OCI-LY1 (cell line): ENCODE measurements at regions not wholly inside any gene's neighbourhood (a gene's known extent, or its start where the extent isn't known, plus 50 kb on each side); places are given as distances from the start of the nearest gene placed in this dataset.

Experiments used
- H2AFZ ChIP-seq: fragments of 200-600 bp; sonication (generic), shearing (Covaris generic); 2 replicates; pipeline ENCODE4 v1.6.0; 2014; ENCODE audit warnings: antibody characterized with exemption, mild to moderate bottlenecking, low read length
- H3F3A ChIP-seq: fragments of 200-600 bp; sonication (generic), shearing (Covaris generic); 2 replicates; pipeline ENCODE4 v1.6.0; 2014; ENCODE audit warnings: mild to moderate bottlenecking, antibody characterized with exemption, low read length, moderate library complexity; ENCODE audit not compliant: insufficient read depth
- H3K27ac ChIP-seq: fragments of 200-600 bp; sonication (generic); 2 replicates; pipeline ENCODE4 v1.5.1; 2014; ENCODE audit warnings: low read length, mixed run types, mild to moderate bottlenecking, low read depth; ENCODE audit not compliant: poor library complexity, severe bottlenecking
- H3K27me3 ChIP-seq: fragments of 200-600 bp; sonication (generic); 2 replicates; pipeline ENCODE4 v1.6.0; 2014; ENCODE audit warnings: antibody characterized with exemption, mild to moderate bottlenecking, low read length, moderate library complexity; ENCODE audit not compliant: insufficient read depth
- H3K36me3 ChIP-seq: fragments of 200-600 bp; sonication (generic); 2 replicates; pipeline ENCODE4 v1.6.1; 2014; ENCODE audit warnings: mild to moderate bottlenecking, antibody characterized with exemption, low read length, moderate library complexity, mixed read lengths; ENCODE audit not compliant: insufficient read depth
- H3K4me1 ChIP-seq: fragments of 200-600 bp; sonication (generic); 2 replicates; pipeline ENCODE4 v1.5.1; 2014; ENCODE audit warnings: mild to moderate bottlenecking, low read length, moderate library complexity; ENCODE audit not compliant: insufficient read depth, severe bottlenecking
- H3K4me2 ChIP-seq: fragments of 200-600 bp; sonication (generic), shearing (Covaris generic); 2 replicates; pipeline ENCODE4 v1.6.1; 2014; ENCODE audit warnings: low read length
- H3K4me3 ChIP-seq: fragments of 200-600 bp; sonication (generic); 2 replicates; pipeline ENCODE4 v1.5.1; 2014; ENCODE audit warnings: low read length, low read depth, mild to moderate bottlenecking, mixed read lengths; ENCODE audit not compliant: poor library complexity, severe bottlenecking
- H3K79me2 ChIP-seq: fragments of 200-600 bp; shearing (Covaris generic); 2 replicates; pipeline ENCODE4 v1.6.1; 2016; ENCODE audit warnings: mixed run types, low read length, mixed read lengths; ENCODE audit not compliant: insufficient read depth
- H3K9ac ChIP-seq: fragments of 200-600 bp; sonication (generic), shearing (Covaris generic); 2 replicates; pipeline ENCODE4 v1.6.1; 2014; ENCODE audit warnings: mild to moderate bottlenecking, low read length, mixed read lengths
- H3K9me2 ChIP-seq: fragments of 200-600 bp; sonication (generic), shearing (Covaris generic); 2 replicates; pipeline ENCODE4 v1.6.1; 2014; ENCODE audit warnings: low read depth, mild to moderate bottlenecking, low read length, mixed read lengths
- H3K9me3 ChIP-seq: fragments of 200-600 bp; shearing (Covaris generic); 2 replicates; pipeline ENCODE4 v1.6.1; 2014; ENCODE audit warnings: low read length, mixed read lengths
- H4K20me1 ChIP-seq: fragments of 200-600 bp; sonication (generic), shearing (Covaris generic); 2 replicates; pipeline ENCODE4 v1.6.0; 2016; ENCODE audit warnings: mild to moderate bottlenecking, low read length; ENCODE audit not compliant: insufficient read depth
- EZH2 ChIP-seq: fragments of 200-600 bp; sonication (generic), shearing (Covaris generic); IDR thresholded peaks from 2 replicates; pipeline ENCODE4 v1.8.0; 2017; ENCODE audit warnings: borderline replicate concordance, mixed run types, mild to moderate bottlenecking, antibody characterized with exemption, low read length, moderate library complexity, mixed read lengths
- TF ChIP-seq, protein P1 (sequence below): fragments of 200-600 bp; sonication (generic), shearing (Covaris generic); IDR thresholded peaks from 2 replicates; pipeline ENCODE4 v1.5.1; 2017; ENCODE audit warnings: mild to moderate bottlenecking, antibody characterized with exemption, low read length, moderate library complexity, mixed read lengths

DNA sequence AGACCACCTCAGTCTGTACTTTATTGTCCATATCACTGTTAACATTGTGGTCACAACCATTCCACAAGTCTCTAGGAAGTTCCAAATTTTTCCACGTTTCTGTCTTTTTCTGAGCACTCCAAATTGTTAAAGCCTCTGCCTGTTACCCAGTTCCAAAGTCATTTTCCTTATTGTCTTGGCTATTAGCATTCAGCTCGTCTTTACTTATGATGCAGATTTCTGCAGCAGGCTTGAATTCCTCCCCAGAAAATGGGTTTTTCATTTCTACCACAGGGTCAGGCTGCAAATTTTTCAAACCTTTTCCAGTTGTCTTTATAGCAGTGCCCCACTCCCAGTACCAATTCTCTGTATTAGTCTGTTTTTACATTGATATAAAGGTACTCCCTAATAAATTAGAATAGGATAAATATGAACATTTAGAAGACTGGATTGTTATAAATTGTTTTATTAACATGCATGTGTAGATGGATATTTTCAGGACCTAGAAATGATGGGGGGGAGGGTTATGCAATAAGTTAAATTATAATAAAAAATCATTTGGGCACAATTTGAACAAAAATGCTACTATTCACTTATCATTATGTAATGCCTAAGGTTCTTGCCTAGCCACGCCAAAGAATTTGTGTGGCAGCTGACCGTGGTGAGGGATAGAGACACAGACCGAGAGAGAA is 595.3 kb upstream of the ADGRB3 start:
- Histone ChIP-seq H4K20me1 (no peaks in the 10 kb centered on the region), H3K36me3 (no peaks in the 10 kb centered on the region), H3F3A (no peaks in the 10 kb centered on the region), H3K4me3 (peak overlapping the region; percentile 47), H3K4me2 (peak overlapping the region; percentile 73), H2AFZ (peak overlapping the region; percentile 77), H3K79me2 (no peaks in the 10 kb centered on the region), H3K4me1 (peaks cover 27% of the 10 kb centered on the region), H3K9me3 (no peaks in the 10 kb centered on the region), H3K9me2 (no peaks in the 10 kb centered on the region), H3K9ac (peak overlapping the region; percentile 50), H3K27me3 (no peaks in the 10 kb centered on the region), H3K27ac (peak overlapping the region; percentile 66)
- TF ChIP-seq, protein P1, sequence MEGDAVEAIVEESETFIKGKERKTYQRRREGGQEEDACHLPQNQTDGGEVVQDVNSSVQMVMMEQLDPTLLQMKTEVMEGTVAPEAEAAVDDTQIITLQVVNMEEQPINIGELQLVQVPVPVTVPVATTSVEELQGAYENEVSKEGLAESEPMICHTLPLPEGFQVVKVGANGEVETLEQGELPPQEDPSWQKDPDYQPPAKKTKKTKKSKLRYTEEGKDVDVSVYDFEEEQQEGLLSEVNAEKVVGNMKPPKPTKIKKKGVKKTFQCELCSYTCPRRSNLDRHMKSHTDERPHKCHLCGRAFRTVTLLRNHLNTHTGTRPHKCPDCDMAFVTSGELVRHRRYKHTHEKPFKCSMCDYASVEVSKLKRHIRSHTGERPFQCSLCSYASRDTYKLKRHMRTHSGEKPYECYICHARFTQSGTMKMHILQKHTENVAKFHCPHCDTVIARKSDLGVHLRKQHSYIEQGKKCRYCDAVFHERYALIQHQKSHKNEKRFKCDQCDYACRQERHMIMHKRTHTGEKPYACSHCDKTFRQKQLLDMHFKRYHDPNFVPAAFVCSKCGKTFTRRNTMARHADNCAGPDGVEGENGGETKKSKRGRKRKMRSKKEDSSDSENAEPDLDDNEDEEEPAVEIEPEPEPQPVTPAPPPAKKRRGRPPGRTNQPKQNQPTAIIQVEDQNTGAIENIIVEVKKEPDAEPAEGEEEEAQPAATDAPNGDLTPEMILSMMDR = no peak
- TF ChIP-seq EZH2 = no peak

DNA sequence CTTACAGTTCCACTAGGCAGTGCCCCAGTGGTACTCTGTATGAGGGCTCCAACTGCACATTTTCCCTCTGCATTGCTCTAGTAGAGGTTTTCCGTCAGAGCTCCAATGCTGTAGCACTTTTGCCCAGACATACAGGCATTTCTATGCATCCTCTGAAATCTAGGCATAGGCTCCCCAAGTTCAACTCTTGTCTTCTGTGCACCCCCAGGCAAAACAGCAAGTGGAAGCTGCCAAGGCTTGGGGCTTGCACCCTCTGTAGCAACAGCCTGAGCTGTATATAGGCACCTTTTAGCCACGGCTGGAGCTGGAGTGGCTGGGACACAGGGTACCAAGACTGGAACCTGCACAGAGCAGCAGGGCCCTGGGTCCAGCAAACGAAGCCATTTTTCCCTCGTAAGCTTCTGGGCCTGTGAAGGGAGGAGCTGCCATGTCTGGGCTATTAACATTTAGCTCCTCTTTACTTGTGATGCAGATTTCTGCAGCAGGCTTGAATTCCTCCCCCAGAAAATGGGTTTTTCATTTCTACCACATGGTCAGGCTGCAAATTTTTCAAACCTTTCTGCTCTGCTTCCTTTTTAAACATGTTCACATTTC is 596.2 kb upstream of the ADGRB3 start:
- Histone ChIP-seq H3K27ac (no peak overlapping the region), H3K36me3 (no peaks in the 10 kb centered on the region), H3K9me3 (no peaks in the 10 kb centered on the region), H3K9ac (no peak overlapping the region), H3K27me3 (no peaks in the 10 kb centered on the region), H2AFZ (peak overlapping the region; percentile 77; the same call in 1 of the 2 replicates), H4K20me1 (no peaks in the 10 kb centered on the region), H3K4me2 (no peak overlapping the region), H3K4me1 (peaks cover 27% of the 10 kb centered on the region), H3K9me2 (no peaks in the 10 kb centered on the region), H3F3A (no peaks in the 10 kb centered on the region), H3K4me3 (no peak overlapping the region), H3K79me2 (no peaks in the 10 kb centered on the region)
- TF ChIP-seq, protein P1 = no peak
- no peak for TF ChIP-seq EZH2

DNA sequence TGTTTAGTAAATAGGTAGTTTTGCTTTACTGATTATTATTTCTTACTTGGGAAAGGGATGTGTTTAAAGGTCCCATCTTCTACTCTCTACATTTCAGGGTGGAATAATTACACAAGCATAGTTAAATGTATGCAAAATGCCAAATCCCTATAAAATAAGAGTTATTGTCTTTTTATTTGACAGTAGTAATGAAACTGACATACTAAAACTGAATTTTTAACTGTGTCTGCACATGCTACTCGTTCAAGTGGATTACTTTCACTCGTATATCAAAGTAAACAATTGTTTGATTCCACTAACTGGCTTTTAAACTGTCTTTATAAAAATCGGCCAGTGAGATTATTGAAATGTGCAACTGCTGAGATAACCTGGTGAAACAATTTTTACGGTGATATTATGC is 602.9 kb upstream of the ADGRB3 start:
- no peaks in the 10 kb centered on the region for H3K79me2 ChIP-seq
- H3F3A ChIP-seq = no peaks in the 10 kb centered on the region
- no peaks in the 10 kb centered on the region for H3K36me3 ChIP-seq
- TF ChIP-seq, protein P1 = no peak
- no peak for TF ChIP-seq EZH2
- no peaks in the 10 kb centered on the region for H3K27me3 ChIP-seq
- no peaks in the 10 kb centered on the region for H3K9me3 ChIP-seq
- H3K9ac ChIP-seq = no peak overlapping the region
- no peaks in the 10 kb centered on the region for H4K20me1 ChIP-seq
- no peaks in the 10 kb centered on the region for H3K9me2 ChIP-seq
- H3K4me1 ChIP-seq = peaks cover 4% of the 10 kb centered on the region
- H3K27ac ChIP-seq = no peak overlapping the region
- H3K4me3 ChIP-seq = no peak overlapping the region
- H2AFZ ChIP-seq = peak overlapping the region; percentile 71; the same call in 1 of the 2 replicates
- no peak overlapping the region for H3K4me2 ChIP-seq
